ENCODE measurements at regions not wholly inside any gene's neighbourhood (a gene's known extent, or its start where the extent isn't known, plus 50 kb on each side); places are given as distances from the start of the nearest gene placed in this dataset.

- in situ Hi-C loops (cut with HindIII; ENCODE audit: low pct_unique_long_range_greater_than_20kb, low sequenced_read_pairs): no loop called here
- DNase-seq (ENCODE audit: low read depth, low spot score): no peak
Measured at GRCh38 chr4:100130964-100131363, 59.3 kb downstream of the DDIT4L start.

GRCh38 chr4:100130491-100130890 lies 59.8 kb downstream of the DDIT4L start:
- no peak for DNase-seq (ENCODE audit: low read depth, low spot score)
- in situ Hi-C loops (cut with HindIII; ENCODE audit: low pct_unique_long_range_greater_than_20kb, low sequenced_read_pairs): no loop called here

GRCh38 chr4:100129774-100130173 lies 60.5 kb downstream of the DDIT4L start:
- in situ Hi-C loops (cut with HindIII; ENCODE audit: low pct_unique_long_range_greater_than_20kb, low sequenced_read_pairs): no loop called here

GRCh38 chr4:100128338-100128737 lies 61.9 kb downstream of the DDIT4L start:
- in situ Hi-C loops (cut with HindIII; ENCODE audit: low pct_unique_long_range_greater_than_20kb, low sequenced_read_pairs): no loop called here
- no peak for DNase-seq (ENCODE audit: low read depth, low spot score)

More at GRCh38 chr4:100129774-100130173, 60.5 kb downstream of the DDIT4L start:
- DNase-seq (ENCODE audit: low read depth, low spot score): no peak

GRCh38 chr4:100124715-100125114 lies 65.6 kb downstream of the DDIT4L start:
- DNase-seq (ENCODE audit: low read depth, low spot score): no peak
- in situ Hi-C loops (cut with HindIII; ENCODE audit: low pct_unique_long_range_greater_than_20kb, low sequenced_read_pairs): no loop called here

- in situ Hi-C loops (cut with HindIII; ENCODE audit: low pct_unique_long_range_greater_than_20kb, low sequenced_read_pairs): no loop called here
Measured at GRCh38 chr4:100118181-100118580, 72.1 kb downstream of the DDIT4L start.

GRCh38 chr4:100117750-100118149 lies 72.5 kb downstream of the DDIT4L start:
- in situ Hi-C loops (cut with HindIII; ENCODE audit: low pct_unique_long_range_greater_than_20kb, low sequenced_read_pairs): no loop called here
- peak; percentile 15 for DNase-seq (ENCODE audit: low read depth, low spot score)

More at GRCh38 chr4:100118181-100118580, 72.1 kb downstream of the DDIT4L start:
- DNase-seq (ENCODE audit: low read depth, low spot score): peak; percentile 23

- in situ Hi-C loops (cut with HindIII; ENCODE audit: low pct_unique_long_range_greater_than_20kb, low sequenced_read_pairs): no loop called here
- no peak for DNase-seq (ENCODE audit: low read depth, low spot score)
Measured at GRCh38 chr4:100114909-100115308, 75.4 kb downstream of the DDIT4L start.

- in situ Hi-C loops (cut with HindIII; ENCODE audit: low pct_unique_long_range_greater_than_20kb, low sequenced_read_pairs): no loop called here
Measured at GRCh38 chr4:100113732-100114131, 76.5 kb downstream of the DDIT4L start.

GRCh38 chr4:100113096-100113495 lies 77.2 kb downstream of the DDIT4L start:
- no peak for DNase-seq (ENCODE audit: low read depth, low spot score)
- in situ Hi-C loops (cut with HindIII; ENCODE audit: low pct_unique_long_range_greater_than_20kb, low sequenced_read_pairs): no loop called here

More at GRCh38 chr4:100113732-100114131, 76.5 kb downstream of the DDIT4L start:
- no peak for DNase-seq (ENCODE audit: low read depth, low spot score)

- in situ Hi-C loops (cut with HindIII; ENCODE audit: low pct_unique_long_range_greater_than_20kb, low sequenced_read_pairs): no loop called here
- DNase-seq (ENCODE audit: low read depth, low spot score): no peak
Measured at GRCh38 chr4:100109921-100110320, 80.3 kb downstream of the DDIT4L start.

- no peak for DNase-seq (ENCODE audit: low read depth, low spot score)
- in situ Hi-C loops (cut with HindIII; ENCODE audit: low pct_unique_long_range_greater_than_20kb, low sequenced_read_pairs): no loop called here
Measured at GRCh38 chr4:100108869-100109268, 81.4 kb downstream of the DDIT4L start.

- in situ Hi-C loops (cut with HindIII; ENCODE audit: low pct_unique_long_range_greater_than_20kb, low sequenced_read_pairs): no loop called here
- no peak for DNase-seq (ENCODE audit: low read depth, low spot score)
Measured at GRCh38 chr4:100106982-100107381, 83.3 kb downstream of the DDIT4L start.

- no peak for DNase-seq (ENCODE audit: low read depth, low spot score)
- in situ Hi-C loops (cut with HindIII; ENCODE audit: low pct_unique_long_range_greater_than_20kb, low sequenced_read_pairs): no loop called here
Measured at GRCh38 chr4:100103671-100104070, 86.6 kb downstream of the DDIT4L start.

- DNase-seq (ENCODE audit: low read depth, low spot score): no peak
- in situ Hi-C loops (cut with HindIII; ENCODE audit: low pct_unique_long_range_greater_than_20kb, low sequenced_read_pairs): no loop called here
Measured at GRCh38 chr4:100100985-100101384, 89.3 kb downstream of the DDIT4L start.

GRCh38 chr4:100099746-100100145 lies 90.5 kb downstream of the DDIT4L start:
- in situ Hi-C loops (cut with HindIII; ENCODE audit: low pct_unique_long_range_greater_than_20kb, low sequenced_read_pairs): no loop called here
- DNase-seq (ENCODE audit: low read depth, low spot score): no peak

- DNase-seq (ENCODE audit: low read depth, low spot score): no peak
- in situ Hi-C loops (cut with HindIII; ENCODE audit: low pct_unique_long_range_greater_than_20kb, low sequenced_read_pairs): no loop called here
Measured at GRCh38 chr4:100098681-100099080, 91.6 kb downstream of the DDIT4L start.

GRCh38 chr4:100098011-100098545 lies 92.2 kb downstream of the DDIT4L start:
- no peak for DNase-seq (ENCODE audit: low read depth, low spot score)
- in situ Hi-C loops (cut with HindIII; ENCODE audit: low pct_unique_long_range_greater_than_20kb, low sequenced_read_pairs): no loop called here

GRCh38 chr4:100095729-100096595 lies 94.3 kb downstream of the DDIT4L start:
- peak; percentile 80 for DNase-seq (ENCODE audit: low read depth, low spot score)
- in situ Hi-C loops (cut with HindIII; ENCODE audit: low pct_unique_long_range_greater_than_20kb, low sequenced_read_pairs): no loop called here
